OCI-LY1 (cell line): ENCODE measurements at regions not wholly inside any gene's neighbourhood (a gene's known extent, or its start where the extent isn't known, plus 50 kb on each side); places are given as distances from the start of the nearest gene placed in this dataset.

ENCODE experiments used
- H2AFZ ChIP-seq: fragments of 200-600 bp; sonication (generic), shearing (Covaris generic); 2 replicates; pipeline ENCODE4 v1.6.0; 2014; ENCODE audit warnings: antibody characterized with exemption, mild to moderate bottlenecking, low read length
- H3F3A ChIP-seq: fragments of 200-600 bp; sonication (generic), shearing (Covaris generic); 2 replicates; pipeline ENCODE4 v1.6.0; 2014; ENCODE audit warnings: mild to moderate bottlenecking, antibody characterized with exemption, low read length, moderate library complexity; ENCODE audit not compliant: insufficient read depth
- H3K27ac ChIP-seq: fragments of 200-600 bp; sonication (generic); 2 replicates; pipeline ENCODE4 v1.5.1; 2014; ENCODE audit warnings: low read length, mixed run types, mild to moderate bottlenecking, low read depth; ENCODE audit not compliant: poor library complexity, severe bottlenecking
- H3K27me3 ChIP-seq: fragments of 200-600 bp; sonication (generic); 2 replicates; pipeline ENCODE4 v1.6.0; 2014; ENCODE audit warnings: antibody characterized with exemption, mild to moderate bottlenecking, low read length, moderate library complexity; ENCODE audit not compliant: insufficient read depth
- H3K36me3 ChIP-seq: fragments of 200-600 bp; sonication (generic); 2 replicates; pipeline ENCODE4 v1.6.1; 2014; ENCODE audit warnings: mild to moderate bottlenecking, antibody characterized with exemption, low read length, moderate library complexity, mixed read lengths; ENCODE audit not compliant: insufficient read depth
- H3K4me1 ChIP-seq: fragments of 200-600 bp; sonication (generic); 2 replicates; pipeline ENCODE4 v1.5.1; 2014; ENCODE audit warnings: mild to moderate bottlenecking, low read length, moderate library complexity; ENCODE audit not compliant: insufficient read depth, severe bottlenecking
- H3K4me2 ChIP-seq: fragments of 200-600 bp; sonication (generic), shearing (Covaris generic); 2 replicates; pipeline ENCODE4 v1.6.1; 2014; ENCODE audit warnings: low read length
- H3K4me3 ChIP-seq: fragments of 200-600 bp; sonication (generic); 2 replicates; pipeline ENCODE4 v1.5.1; 2014; ENCODE audit warnings: low read length, low read depth, mild to moderate bottlenecking, mixed read lengths; ENCODE audit not compliant: poor library complexity, severe bottlenecking
- H3K79me2 ChIP-seq: fragments of 200-600 bp; shearing (Covaris generic); 2 replicates; pipeline ENCODE4 v1.6.1; 2016; ENCODE audit warnings: mixed run types, low read length, mixed read lengths; ENCODE audit not compliant: insufficient read depth
- H3K9ac ChIP-seq: fragments of 200-600 bp; sonication (generic), shearing (Covaris generic); 2 replicates; pipeline ENCODE4 v1.6.1; 2014; ENCODE audit warnings: mild to moderate bottlenecking, low read length, mixed read lengths
- H3K9me2 ChIP-seq: fragments of 200-600 bp; sonication (generic), shearing (Covaris generic); 2 replicates; pipeline ENCODE4 v1.6.1; 2014; ENCODE audit warnings: low read depth, mild to moderate bottlenecking, low read length, mixed read lengths
- H3K9me3 ChIP-seq: fragments of 200-600 bp; shearing (Covaris generic); 2 replicates; pipeline ENCODE4 v1.6.1; 2014; ENCODE audit warnings: low read length, mixed read lengths
- H4K20me1 ChIP-seq: fragments of 200-600 bp; sonication (generic), shearing (Covaris generic); 2 replicates; pipeline ENCODE4 v1.6.0; 2016; ENCODE audit warnings: mild to moderate bottlenecking, low read length; ENCODE audit not compliant: insufficient read depth
- CTCF ChIP-seq: fragments of 200-600 bp; sonication (generic), shearing (Covaris generic); IDR thresholded peaks from 2 replicates; pipeline ENCODE4 v1.5.1; 2017; ENCODE audit warnings: mild to moderate bottlenecking, antibody characterized with exemption, low read length, moderate library complexity, mixed read lengths
- EZH2 ChIP-seq: fragments of 200-600 bp; sonication (generic), shearing (Covaris generic); IDR thresholded peaks from 2 replicates; pipeline ENCODE4 v1.8.0; 2017; ENCODE audit warnings: borderline replicate concordance, mixed run types, mild to moderate bottlenecking, antibody characterized with exemption, low read length, moderate library complexity, mixed read lengths

DNA sequence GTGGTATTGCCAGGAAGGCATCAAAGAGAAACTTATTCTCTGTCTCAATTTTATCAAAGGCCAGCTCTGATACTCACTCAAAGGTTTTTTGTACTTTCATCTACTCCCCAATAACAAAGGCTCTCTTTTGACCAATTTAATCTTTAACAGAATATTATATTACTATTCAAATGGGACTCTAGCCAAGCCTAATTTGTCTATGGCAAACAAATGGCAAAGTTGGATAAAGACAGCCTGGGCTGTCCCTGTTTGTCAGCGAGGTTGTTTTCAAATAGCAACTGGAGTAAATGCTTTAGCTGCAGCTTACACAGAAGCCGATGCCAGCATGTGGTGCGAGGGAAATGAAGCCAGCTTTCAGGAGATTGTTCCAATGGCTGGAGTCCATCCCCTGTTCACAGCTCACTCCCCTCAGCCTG is 80.1 kb upstream of the CTNNA2 start:
- Histone ChIP-seq H3F3A (no peaks in the 10 kb centered on the region), H3K9me2 (no peaks in the 10 kb centered on the region), H3K4me2 (no peak overlapping the region), H2AFZ (no peak overlapping the region), H3K9me3 (no peaks in the 10 kb centered on the region), H3K79me2 (no peaks in the 10 kb centered on the region), H3K27me3 (no peaks in the 10 kb centered on the region), H3K36me3 (no peaks in the 10 kb centered on the region), H3K4me1 (no peaks in the 10 kb centered on the region), H3K9ac (no peak overlapping the region), H4K20me1 (no peaks in the 10 kb centered on the region), H3K27ac (no peak overlapping the region), H3K4me3 (no peak overlapping the region)
- TF ChIP-seq EZH2 (no peak), CTCF (no peak)

DNA sequence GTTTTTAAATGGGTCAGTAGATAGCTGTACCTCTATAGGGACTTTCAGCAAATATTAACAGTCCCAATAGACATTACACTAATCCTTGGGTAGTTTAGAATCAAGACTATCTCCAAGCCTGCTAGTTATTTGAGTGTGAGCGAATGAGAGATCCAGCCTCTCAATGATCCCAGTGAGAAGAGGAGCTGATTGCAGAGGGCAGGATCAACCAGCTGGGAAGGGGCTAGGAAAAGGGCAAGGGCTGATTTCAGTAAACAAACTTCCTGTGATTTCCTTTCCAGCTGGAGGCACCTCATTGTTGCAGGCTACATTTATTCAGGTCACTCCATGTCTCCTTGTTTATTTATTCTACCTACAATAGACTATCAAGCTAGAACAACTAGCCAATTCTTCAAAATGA is 84.1 kb upstream of the CTNNA2 start:
- H3K27ac ChIP-seq = no peak overlapping the region
- H3K79me2 ChIP-seq = no peaks in the 10 kb centered on the region
- no peak overlapping the region for H2AFZ ChIP-seq
- no peak for TF ChIP-seq CTCF
- no peak for TF ChIP-seq EZH2
- H3K36me3 ChIP-seq = no peaks in the 10 kb centered on the region
- H3K4me1 ChIP-seq = no peaks in the 10 kb centered on the region
- H3K9me2 ChIP-seq = no peaks in the 10 kb centered on the region
- no peak overlapping the region for H3K9ac ChIP-seq
- H3F3A ChIP-seq = no peaks in the 10 kb centered on the region
- no peak overlapping the region for H3K4me3 ChIP-seq
- H4K20me1 ChIP-seq = no peaks in the 10 kb centered on the region
- no peaks in the 10 kb centered on the region for H3K9me3 ChIP-seq
- H3K4me2 ChIP-seq = no peak overlapping the region
- no peaks in the 10 kb centered on the region for H3K27me3 ChIP-seq

DNA sequence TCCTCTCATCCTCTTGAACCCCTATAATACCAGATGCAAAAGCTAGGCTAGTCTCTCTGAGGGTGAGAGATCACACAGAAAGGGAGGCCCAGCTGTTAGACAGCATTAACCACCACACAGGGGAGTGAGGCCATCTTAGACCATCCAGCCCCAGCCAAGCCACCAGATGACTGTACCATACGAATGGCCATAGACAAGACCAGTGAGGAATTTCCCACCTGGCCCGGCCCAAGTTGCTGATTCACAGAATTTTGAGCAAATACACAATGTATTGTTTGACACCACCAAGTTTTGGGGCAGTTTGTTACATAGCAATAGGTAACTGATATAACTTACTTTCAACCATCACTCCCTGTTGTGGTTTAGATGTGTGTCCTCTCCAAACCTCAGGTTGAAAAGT is 98.2 kb upstream of the CTNNA2 start:
- no peaks in the 10 kb centered on the region for H3F3A ChIP-seq
- H3K4me3 ChIP-seq = no peak overlapping the region
- no peak overlapping the region for H3K9ac ChIP-seq
- H3K4me2 ChIP-seq = no peak overlapping the region
- TF ChIP-seq CTCF (no peak), EZH2 (no peak)
- H3K79me2 ChIP-seq = no peaks in the 10 kb centered on the region
- H3K9me3 ChIP-seq = no peaks in the 10 kb centered on the region
- no peak overlapping the region for H3K27ac ChIP-seq
- no peaks in the 10 kb centered on the region for H3K36me3 ChIP-seq
- H4K20me1 ChIP-seq = no peaks in the 10 kb centered on the region
- no peaks in the 10 kb centered on the region for H3K4me1 ChIP-seq
- H3K27me3 ChIP-seq = no peaks in the 10 kb centered on the region
- no peaks in the 10 kb centered on the region for H3K9me2 ChIP-seq
- H2AFZ ChIP-seq = no peak overlapping the region
